GM11168 (cell line): ENCODE measurements at regions not wholly inside any gene's neighbourhood (a gene's known extent, or its start where the extent isn't known, plus 50 kb on each side); places are given as distances from the start of the nearest gene placed in this dataset.

Experiments used
- in situ Hi-C: fragments of 300-500 bp; cut with MboI; formaldehyde crosslinking; loops from one replicate; pipeline ENCODE4 v1.12.0; 2022; ENCODE audit warnings: low sequenced_read_pairs; ENCODE audit not compliant: unreplicated experiment

DNA sequence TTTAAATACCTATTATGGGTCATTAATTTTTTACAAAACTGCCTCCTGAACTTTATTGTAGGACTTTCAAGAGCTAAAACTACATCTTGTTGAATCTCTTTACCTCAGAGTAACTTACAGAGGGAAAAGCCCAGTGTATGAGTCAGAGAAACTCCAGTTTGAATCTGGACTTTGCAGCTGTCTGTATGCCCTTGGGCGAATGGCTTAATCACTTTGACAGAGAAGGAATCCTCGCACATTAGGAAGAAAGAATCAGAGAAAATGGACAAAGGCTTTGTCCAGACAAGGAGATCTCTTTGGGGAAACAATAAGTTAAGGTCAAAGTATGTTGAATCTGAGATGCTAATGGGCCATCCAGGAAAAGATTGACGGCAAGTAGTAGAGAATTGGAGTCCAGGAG lies 484.2 kb upstream of the CELF2 start:
- in situ Hi-C loops, result no loop called here

DNA sequence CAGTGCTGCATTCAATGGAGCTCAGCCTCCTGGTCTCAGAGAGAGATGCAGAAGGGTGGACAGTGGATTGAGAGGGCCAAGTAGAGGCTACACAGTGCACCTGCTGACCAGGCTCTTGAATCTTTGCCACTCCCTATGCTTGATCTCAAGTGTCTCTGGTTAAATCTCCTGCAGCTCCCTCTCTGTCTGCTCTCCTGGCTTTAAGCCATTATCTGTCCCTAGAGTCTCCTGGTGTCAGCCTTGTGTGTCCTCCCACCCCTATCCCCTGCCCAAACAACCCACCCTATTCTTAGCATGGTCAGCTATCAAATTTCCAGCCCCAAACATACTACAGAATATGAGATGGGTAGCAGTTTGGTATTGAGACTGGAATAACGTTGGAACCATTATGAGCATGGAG lies 479.3 kb upstream of the CELF2 start:
- in situ Hi-C loops, result no loop called here

DNA sequence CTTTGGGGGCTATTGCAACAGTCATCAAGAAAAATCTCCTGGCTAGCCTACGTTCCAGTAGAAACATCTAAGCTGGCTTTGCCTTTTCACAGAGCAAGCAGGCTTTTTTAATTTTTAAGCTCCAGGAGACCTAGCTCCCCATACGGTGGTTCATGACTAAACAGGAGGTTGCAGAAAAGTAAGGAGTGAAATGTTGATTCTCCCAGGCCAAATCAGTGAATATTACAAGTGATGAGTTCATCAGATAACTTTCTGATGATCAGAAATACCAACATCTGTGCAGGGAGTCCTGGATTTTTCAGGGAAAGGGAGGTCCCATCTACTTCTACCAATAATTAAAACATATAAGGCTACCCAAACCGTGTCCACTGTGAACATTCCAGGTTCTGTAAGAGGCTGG lies 477.3 kb upstream of the CELF2 start:
- in situ Hi-C loops, result no loop called here

DNA sequence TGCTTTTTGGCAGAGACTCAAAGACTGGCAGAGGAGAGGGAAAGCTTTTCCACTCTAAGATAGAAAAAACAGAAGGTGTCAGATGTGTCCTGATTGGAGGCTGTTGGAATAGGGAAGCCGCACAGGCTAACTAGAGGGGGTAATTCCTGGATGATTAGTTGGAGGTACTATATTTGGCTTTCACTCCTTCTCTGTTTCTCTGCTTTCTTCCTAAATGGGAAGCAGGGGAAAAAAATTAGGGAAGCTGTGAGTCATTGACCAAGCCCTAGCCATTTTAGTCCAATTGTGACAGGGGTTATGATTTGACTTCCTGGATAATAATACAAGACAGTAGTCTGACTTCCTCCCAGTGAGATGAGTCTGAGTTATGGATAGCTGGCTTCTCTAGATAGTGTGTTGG lies 475.2 kb upstream of the CELF2 start:
- in situ Hi-C loops, result no loop called here

DNA sequence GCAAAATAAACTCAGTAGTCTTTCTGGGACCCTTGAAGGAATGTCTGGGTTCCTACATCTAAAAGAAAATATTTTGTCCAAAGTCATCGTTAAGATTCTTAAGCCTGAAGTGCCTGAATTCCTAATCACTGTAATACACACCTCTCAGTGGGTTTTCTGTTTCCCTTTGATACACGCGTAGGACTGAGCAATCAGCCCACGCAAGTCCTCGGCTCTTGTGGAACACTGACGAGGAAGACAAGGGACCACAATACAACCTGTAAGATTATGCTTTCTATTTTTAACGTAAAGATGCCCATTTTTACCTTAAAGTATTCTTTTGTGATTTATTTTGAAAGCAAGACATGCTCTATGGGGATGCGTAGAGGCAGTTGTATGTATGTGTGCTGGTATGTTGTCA lies 472.8 kb upstream of the CELF2 start:
- in situ Hi-C loops, result no loop called here

DNA sequence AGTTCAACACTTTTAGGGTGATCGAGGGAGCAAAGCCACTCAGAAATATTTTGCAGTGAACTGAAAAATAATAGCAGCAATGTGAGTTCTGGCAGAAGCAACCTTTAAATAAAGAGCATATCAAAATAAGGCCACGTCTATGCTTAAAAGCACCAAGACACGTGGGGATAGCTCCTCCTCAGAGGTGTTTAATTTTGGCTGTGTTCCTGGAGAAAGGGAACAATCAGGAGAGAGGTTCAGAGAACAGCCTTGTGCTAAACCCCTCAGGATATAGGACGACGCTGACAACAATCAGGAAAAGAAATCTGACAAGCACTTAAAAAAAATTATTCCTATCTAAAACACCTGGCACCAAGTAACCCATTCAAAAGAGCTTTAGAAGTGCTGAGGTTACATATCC lies 471.9 kb upstream of the CELF2 start:
- in situ Hi-C loops, result no loop called here

DNA sequence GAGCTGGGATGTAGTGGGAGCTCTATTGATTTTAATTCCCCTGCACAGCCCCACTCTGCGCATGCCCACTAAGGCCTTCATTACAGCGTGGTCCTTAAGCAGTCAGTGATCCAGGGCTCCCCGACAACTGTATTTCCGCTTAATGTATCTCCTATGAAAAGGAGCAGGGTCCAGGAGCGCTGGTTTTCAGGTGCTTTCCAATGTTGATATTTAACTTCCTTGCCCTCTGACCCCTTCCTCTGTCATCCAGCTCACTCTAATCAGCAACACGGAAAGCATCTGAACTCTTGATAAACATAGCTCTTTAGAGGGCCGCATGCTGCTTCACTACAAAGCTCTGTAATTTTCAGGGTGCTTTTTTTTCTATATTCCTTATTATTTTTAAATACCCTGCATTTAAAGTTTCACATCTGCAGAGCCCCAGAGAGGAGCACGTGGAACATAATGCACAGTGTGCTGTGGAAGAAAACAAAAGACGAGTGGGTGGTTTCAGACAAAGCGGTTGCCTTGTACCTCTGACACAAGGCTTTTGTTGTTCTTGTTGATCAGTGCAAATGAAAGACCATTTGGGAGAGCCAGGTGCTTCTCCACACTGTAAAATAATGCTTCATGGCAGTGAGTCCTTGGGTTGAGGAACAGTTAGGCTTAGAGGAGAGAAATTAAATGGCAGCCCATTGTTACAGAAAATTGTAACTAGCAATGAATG lies 465.9 kb upstream of the CELF2 start:
- in situ Hi-C loops, result no loop called here

DNA sequence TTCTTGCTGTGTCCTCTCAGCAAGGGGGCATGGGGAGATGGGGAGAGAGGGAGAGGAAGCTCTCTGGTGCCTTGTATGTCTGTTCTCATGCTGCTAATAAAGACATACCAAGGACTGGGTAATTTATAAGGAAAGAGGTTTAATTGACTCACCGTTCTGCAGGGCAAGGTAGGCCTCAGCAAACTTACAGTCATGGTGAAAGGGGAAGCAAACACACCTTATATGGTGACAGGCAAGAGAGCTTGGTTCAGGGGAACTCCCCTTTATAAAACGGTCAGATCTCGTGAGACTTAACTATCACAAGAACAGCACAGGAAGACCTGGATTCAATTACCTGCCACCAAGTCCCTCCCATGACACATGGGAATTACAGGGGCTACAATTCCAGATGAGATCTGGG lies 464.7 kb upstream of the CELF2 start:
- in situ Hi-C loops, result no loop called here

DNA sequence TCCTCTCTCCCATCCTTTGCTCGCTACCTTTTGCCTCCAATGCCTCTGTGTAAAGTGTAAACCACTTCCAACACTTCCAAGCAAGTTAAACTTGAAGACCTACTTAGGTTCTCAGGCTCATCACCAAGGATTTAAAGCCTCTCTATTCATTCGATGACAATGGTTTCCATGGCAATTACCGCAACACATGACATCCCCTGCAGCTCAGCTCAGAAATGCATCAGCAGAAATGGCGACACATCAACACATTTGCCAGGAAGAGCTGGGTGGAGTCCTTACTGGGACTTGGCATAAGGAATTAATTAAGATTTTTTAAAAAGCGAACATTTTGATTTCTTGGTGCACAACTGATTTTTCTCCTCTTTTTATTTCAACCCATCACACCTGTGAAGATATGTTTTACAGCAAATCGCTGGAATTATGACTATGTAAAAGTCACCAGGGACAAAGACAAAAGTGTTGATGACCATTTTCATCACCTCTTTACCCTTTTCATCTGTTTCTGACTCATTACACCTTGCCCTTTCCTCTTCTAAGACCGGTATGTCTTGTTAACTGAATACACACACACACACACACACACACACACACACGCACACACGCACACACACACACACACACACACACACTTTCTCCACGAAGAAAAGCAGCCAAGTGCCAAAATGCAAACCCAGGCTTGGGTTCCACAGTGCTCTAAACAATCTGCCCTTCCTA lies 453.4 kb upstream of the CELF2 start:
- in situ Hi-C loops, result no loop called here

DNA sequence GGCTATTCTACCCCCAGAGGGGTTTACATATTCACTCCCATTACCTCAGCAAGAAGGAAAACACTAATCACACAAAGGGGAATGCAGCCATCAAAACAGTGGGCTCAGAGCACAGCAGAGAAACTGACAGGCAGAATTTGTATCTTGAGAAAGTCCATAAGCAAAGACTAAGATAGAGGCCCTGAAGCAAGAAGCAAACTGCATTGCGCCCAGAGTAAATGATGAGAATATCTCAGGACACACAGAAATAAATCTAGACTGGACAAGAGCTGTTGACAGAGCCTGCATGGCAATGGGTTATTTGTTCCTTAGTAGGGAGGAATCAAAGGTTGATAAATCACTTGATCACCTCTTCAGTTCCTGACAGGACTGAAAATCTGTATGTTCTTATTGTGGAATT lies 440.7 kb upstream of the CELF2 start:
- in situ Hi-C loops, result no loop called here

DNA sequence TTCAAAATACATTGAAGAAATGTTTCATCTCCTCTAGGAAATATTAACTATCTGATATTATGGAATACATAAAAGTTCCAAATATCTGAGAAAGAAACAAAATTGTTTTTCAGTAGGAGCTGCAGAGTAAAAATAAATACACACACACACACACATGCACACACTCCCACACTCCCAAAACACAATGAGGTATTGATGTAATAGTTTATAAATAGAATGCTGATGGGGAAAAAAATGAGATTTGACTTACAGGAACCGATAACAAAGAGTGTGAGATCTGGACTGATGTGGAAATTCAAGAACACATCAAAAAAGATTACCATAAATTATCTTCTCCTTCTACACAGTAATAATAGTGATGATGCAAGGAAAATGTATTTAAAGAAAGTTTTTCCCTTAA lies 438.0 kb upstream of the CELF2 start:
- in situ Hi-C loops, result no loop called here

DNA sequence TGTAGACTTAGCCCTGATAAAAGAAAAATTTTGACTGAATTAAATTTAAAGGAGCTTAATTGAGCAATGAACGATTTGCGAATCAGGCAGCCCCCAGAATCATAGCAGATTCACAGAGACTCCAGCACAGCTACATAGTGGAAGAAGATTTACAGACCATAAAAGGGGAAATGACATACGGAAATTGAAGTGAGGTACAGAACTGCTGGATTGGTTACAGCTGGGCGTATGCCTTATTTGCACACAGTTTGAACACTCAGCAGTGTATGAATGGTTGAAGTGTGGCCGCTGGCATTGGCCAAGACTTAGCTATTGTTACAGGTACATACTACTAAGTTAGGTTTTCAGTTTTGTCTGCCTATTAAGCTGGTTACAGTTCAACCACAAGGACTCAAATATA lies 433.5 kb upstream of the CELF2 start:
- in situ Hi-C loops, result no loop called here

DNA sequence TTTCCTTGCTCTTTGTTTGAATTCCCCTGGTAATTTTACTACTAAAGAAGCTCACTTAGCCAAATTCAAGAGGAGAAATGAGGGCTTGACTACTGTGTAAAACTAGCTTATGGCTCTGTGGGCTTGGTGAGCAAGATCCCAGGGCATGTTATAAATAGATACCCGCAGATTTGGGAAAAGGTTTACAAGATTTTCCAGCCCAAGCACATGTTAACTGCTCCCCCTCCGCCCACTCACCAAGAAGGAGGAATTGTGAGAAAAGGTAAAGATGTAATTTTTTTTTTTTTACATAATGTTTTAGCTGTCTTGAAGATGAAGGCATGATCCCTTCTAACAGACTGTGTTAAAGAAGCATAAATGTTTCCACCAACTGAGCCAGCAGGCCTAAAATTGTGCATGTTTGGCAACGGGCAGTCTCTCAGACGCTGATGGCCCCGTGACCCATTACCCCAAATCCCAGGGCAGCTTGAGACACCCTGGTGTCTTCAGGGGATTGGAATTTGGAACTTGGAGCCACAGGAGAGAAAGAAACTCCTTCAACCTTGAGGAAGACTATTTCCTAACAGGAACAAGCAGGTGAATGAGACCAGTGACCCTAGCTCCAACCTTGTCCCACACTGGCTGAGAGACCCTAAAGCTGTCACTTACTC lies 429.8 kb upstream of the CELF2 start:
- in situ Hi-C loops, result no loop called here

DNA sequence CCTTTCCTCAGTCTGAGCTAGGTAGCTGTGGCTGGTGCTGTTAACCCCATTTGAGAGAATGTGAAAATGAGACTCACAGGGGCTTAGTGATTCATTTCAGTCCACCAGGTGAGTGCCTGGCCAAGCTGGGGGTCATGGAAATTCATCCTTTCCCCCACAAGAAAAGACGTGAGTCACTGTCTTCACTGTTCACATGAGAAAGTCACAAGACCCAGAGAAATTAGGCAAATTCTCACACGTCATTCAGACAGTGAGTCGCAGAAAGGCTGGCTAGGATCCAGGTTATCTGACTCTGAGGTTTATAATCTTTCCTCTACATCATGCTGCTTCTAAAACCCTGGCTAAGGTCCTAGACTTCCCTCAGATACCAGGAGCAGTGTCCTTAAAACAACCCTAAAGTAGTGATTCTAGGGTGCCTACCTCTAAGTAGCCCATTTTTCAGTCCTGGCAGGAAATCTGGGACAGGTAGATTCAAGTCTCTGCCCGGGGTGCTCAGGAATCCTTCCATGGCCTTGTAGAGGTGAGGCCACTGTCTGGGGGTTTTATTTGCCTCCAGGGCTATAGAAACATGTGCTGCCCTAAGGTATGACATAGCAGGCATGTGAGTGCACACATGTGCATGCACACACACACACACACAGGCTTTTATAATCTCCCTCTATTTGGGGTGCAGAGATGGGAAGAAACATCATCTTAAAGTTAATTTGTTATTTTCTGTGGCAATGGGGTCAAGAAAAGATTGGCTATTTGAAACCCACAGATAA lies 427.9 kb upstream of the CELF2 start:
- in situ Hi-C loops, result no loop called here

DNA sequence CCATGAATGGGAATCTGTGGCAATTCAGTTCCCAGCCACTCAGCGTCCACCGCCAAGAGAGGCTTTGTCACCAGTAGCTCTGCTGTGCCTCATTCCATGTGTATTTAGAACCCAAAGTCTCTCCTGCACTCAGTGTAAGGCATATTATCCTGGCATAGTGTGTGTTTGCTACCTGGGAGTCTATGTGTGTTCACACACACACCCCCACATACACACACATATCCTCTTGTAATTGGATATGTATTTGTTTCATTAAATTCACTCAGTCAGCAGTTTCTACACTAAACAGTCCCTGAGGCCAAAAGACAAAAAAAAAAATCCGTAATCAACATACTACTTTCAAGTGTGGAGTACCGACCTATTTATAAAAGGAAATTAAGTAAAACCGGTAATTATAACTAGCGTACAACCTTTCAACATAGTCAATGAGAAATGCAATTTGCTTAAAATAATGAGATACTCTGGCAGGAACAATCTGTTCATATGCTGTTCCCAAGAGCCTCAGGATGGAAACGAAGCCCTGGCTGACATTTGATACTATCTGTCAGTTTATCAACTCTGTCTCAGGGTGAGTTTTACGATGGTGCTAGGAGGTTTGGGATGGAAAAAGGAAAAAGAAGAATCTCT lies 425.8 kb upstream of the CELF2 start:
- in situ Hi-C loops, result no loop called here

DNA sequence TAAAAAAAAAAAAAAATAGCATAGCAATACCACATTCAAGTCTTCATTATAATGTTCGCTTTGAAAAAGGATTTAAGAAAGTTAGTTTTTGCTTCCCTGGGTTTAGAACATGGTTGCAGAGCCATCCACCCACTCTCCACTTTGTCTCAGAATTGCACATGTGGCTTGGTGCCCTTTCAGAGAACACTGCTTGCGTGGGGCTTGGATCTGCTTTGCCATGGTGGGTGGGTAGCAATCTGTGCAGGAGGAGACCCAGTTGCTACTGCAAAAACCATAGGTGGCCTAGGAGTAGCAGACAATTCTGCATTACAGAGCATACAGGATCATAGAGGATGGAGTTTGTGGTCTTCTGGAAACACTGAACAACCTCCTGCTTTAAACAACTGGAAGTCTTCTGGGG lies 421.4 kb upstream of the CELF2 start:
- in situ Hi-C loops, result no loop called here

DNA sequence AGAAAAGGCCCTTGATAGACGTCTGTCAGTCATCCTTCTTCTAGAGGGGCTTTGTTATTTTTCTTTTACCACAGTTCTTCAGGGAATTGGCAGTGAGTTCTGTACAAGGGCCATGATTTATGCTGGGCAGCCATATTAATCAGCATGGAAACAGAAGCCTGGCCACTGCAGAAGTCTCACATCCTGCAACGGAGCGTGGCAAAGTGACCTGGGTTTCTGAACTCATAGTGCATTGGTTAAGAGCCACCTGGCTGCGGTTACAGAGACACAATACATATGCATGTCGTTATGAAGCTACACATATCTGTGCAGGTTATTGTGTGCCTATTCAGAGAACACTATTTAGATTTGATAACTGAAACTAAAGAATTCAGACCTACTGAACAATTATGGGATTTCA lies 419.4 kb upstream of the CELF2 start:
- in situ Hi-C loops, result no loop called here

DNA sequence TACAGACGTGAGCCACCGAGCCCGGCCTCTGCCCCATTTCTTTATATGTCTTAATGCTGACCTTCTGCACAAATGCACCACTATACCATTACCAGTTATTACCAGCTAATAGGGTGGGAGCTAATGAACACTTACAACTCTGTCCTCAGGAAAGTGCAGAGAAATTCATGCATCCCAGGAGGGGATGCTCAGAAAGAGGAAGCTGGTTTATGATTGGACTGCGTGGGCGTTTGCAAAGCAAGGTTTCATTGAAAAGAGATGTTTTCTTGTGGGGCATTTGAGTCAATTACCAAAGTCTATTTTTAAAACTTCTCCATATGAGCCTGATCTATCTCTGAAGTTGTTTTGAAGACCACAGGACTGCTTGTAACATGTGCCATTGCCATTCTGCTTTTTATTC lies 417.7 kb upstream of the CELF2 start:
- in situ Hi-C loops, result no loop called here

DNA sequence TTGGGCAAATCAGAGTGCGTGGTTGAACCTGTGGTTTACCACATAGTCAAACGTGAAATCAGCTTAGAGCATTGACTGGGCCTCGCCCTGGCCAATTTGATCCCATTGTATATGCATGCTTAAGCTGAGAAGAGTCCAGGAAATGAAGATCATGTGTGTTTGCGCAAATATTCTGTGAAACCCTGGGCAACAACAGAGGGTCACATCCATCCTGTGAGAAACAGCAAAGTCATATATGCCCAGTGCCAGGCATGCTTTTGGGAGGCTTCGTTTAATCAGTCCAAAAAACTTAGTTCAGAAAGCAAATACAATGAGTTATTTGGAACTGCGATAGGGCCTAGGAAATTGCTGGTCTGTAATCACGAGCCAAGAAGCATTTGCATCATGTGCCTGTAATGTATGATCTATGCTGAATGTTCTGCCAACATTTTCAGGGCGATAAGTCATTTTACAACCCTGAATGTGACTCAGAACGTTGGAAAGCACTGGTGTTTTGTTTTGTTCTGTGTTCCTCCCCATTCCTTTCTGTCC lies 412.1 kb upstream of the CELF2 start:
- in situ Hi-C loops, result no loop called here

DNA sequence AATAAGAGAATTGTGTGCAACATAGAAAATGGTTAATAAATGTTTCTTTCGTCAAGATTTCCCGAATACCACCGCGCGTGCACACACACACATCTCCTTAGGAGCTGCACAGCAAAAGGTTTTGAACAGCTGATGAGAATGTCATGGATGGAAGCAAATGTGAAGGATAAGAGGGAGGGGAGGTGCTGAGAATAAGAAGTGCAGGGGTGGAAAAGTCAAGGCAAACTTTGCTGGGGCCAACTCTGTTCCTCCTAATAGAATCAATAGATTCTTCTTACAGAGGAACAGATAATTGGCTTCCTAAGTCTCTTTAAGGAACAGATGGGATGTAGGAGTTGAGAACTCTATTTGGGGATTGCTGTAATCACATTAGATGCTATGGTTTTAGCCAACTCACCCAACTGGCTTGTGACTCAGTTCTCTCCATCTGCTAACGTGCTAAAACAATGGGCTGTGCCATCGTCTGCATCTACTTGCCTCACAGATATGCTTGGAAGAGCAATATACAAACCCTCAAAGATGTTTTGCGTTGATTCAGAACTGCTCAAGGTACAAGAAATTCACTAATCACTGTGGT lies 408.2 kb upstream of the CELF2 start:
- in situ Hi-C loops, result no loop called here
